Glomerular visceral epithelial cell (primary cell): ENCODE measurements at regions not wholly inside any gene's neighbourhood (a gene's known extent, or its start where the extent isn't known, plus 50 kb on each side); places are given as distances from the start of the nearest gene placed in this dataset.
A peak's percentile ranks its signal among the peaks of the same experiment; 100 is the strongest.

Source experiments
- DNase-seq: peaks from one replicate; pipeline ENCODE4 v3.0.0-alpha.2; 2016; ENCODE audit errors: extremely low spot score

- DNase-seq: no peak
Measured at GRCh38 chr18:50444539-50444938, 69.7 kb downstream of the SKA1 start.

- DNase-seq: no peak
Measured at GRCh38 chr18:50446629-50447028, 71.8 kb downstream of the SKA1 start.

GRCh38 chr18:50447102-50447741 lies 72.4 kb downstream of the SKA1 start:
- no peak for DNase-seq

- DNase-seq: no peak
Measured at GRCh38 chr18:50447952-50448351, 73.1 kb downstream of the SKA1 start.

- DNase-seq: no peak
Measured at GRCh38 chr18:50451100-50451842, 76.4 kb downstream of the SKA1 start.

GRCh38 chr18:50453014-50453680 lies 78.3 kb downstream of the SKA1 start:
- no peak for DNase-seq

GRCh38 chr18:50453732-50454131 lies 78.9 kb downstream of the SKA1 start:
- no peak for DNase-seq

GRCh38 chr18:50454387-50454988 lies 79.6 kb downstream of the SKA1 start:
- no peak for DNase-seq

GRCh38 chr18:50456285-50456684 lies 81.4 kb downstream of the SKA1 start:
- DNase-seq: no peak

- DNase-seq: no peak
Measured at GRCh38 chr18:50457639-50458038, 82.8 kb downstream of the SKA1 start.

GRCh38 chr18:50458366-50458765 lies 83.5 kb downstream of the SKA1 start:
- no peak for DNase-seq

- no peak for DNase-seq
Measured at GRCh38 chr18:50458796-50459195, 84.0 kb downstream of the SKA1 start.

GRCh38 chr18:50460062-50460461 lies 85.2 kb downstream of the SKA1 start:
- DNase-seq: no peak

GRCh38 chr18:50460716-50461115 lies 85.9 kb downstream of the SKA1 start:
- DNase-seq: no peak

- no peak for DNase-seq
Measured at GRCh38 chr18:50461251-50461650, 86.4 kb downstream of the SKA1 start.

GRCh38 chr18:50465211-50466153 lies 90.6 kb downstream of the SKA1 start:
- DNase-seq: no peak

GRCh38 chr18:50466634-50467033 lies 91.8 kb downstream of the SKA1 start:
- no peak for DNase-seq

- peak; percentile 2 for DNase-seq
Measured at GRCh38 chr18:50468807-50469206, 91.1 kb upstream of the MAPK4 start.

- no peak for DNase-seq
Measured at GRCh38 chr18:50469380-50469781, 90.5 kb upstream of the MAPK4 start.

GRCh38 chr18:50472941-50473340 lies 86.9 kb upstream of the MAPK4 start:
- no peak for DNase-seq

- DNase-seq: no peak
Measured at GRCh38 chr18:50473881-50474280, 86.0 kb upstream of the MAPK4 start.
